Skin epidermis (tissue), 12 donors: ENCODE measurements at regions not wholly inside any gene's neighbourhood (a gene's known extent, or its start where the extent isn't known, plus 50 kb on each side); places are given as distances from the start of the nearest gene placed in this dataset.
"Not testable (repeated sequence)": the region's sequence is repeated elsewhere in the genome, so short reads cannot be mapped to it uniquely, and the experiment has no call there.

Experiments
- H3K27ac ChIP-seq, 21 experiments: fragments of 200-600 bp; sonication (generic) in 11 of 21; one replicate each; pipeline ENCODE4 v1.5.0; 2020; ENCODE audit warnings: mild to moderate bottlenecking in 3 of 21, inconsistent platforms in 2 of 21, moderate library complexity in 2 of 21
- H3K4me3 ChIP-seq, 7 experiments: fragments of 200-600 bp; sonication (generic) in 2 of 7; one replicate each; pipeline ENCODE4 v1.5.0; 2020; ENCODE audit warnings: inconsistent platforms in 2 of 7, mild to moderate bottlenecking in 2 of 7, moderate library complexity in 1 of 7

GRCh38 chr20:56689318-56689717, 60.2 kb downstream of the TFAP2C start:
- Histone ChIP-seq H3K27ac (peak overlapping the region in 12 of 21 experiments; percentile 3 to 75 (median 47)), H3K4me3 (no peak overlapping the region)

- Histone ChIP-seq H3K27ac (peak overlapping the region in 13 of 21 experiments; percentile 3 to 75 (median 45)), H3K4me3 (no peak overlapping the region)
Observed at GRCh38 chr20:56689852-56690485, 60.9 kb downstream of the TFAP2C start.

GRCh38 chr20:56690531-56691175, 61.5 kb downstream of the TFAP2C start:
- H3K4me3 ChIP-seq, result no peak overlapping the region
- peak overlapping the region in 6 of 21 experiments; percentile 10 to 75 (median 45) for H3K27ac ChIP-seq

GRCh38 chr20:56691325-56691998, 62.4 kb downstream of the TFAP2C start:
- Histone ChIP-seq H3K4me3 (no peak overlapping the region), H3K27ac (peak overlapping the region in 6 of 21 experiments; percentile 10 to 67 (median 45))

GRCh38 chr20:56693217-56693616, 64.1 kb downstream of the TFAP2C start:
- H3K27ac ChIP-seq, result no peak overlapping the region
- no peak overlapping the region for H3K4me3 ChIP-seq

- Histone ChIP-seq H3K4me3 (no peak overlapping the region), H3K27ac (no peak overlapping the region)
Observed at GRCh38 chr20:56697476-56697875, 68.4 kb downstream of the TFAP2C start.

GRCh38 chr20:56698297-56698696, 69.2 kb downstream of the TFAP2C start:
- Histone ChIP-seq H3K27ac (no peak overlapping the region), H3K4me3 (no peak overlapping the region)

GRCh38 chr20:56698749-56699148, 69.6 kb downstream of the TFAP2C start:
- no peak overlapping the region for H3K4me3 ChIP-seq
- no peak overlapping the region for H3K27ac ChIP-seq

- Histone ChIP-seq H3K4me3 (no peak overlapping the region), H3K27ac (no peak overlapping the region)
Observed at GRCh38 chr20:56702931-56703840, 74.1 kb downstream of the TFAP2C start.

- Histone ChIP-seq H3K27ac (peak overlapping the region in 1 of 21 experiments; percentile 34), H3K4me3 (no peak overlapping the region)
Observed at GRCh38 chr20:56706867-56707360, 77.8 kb downstream of the TFAP2C start.

GRCh38 chr20:56708991-56709390, 79.9 kb downstream of the TFAP2C start:
- Histone ChIP-seq H3K4me3 (no peak overlapping the region), H3K27ac (no peak overlapping the region)

- no peak overlapping the region for H3K27ac ChIP-seq
Observed at GRCh38 chr20:56710125-56710524, 81.0 kb downstream of the TFAP2C start.

GRCh38 chr20:56710577-56710976, 81.5 kb downstream of the TFAP2C start:
- H3K4me3 ChIP-seq, H3K27ac ChIP-seq: not testable (repeated sequence)

More at GRCh38 chr20:56710125-56710524, 81.0 kb downstream of the TFAP2C start:
- H3K4me3 ChIP-seq, result no peak overlapping the region

GRCh38 chr20:56711018-56711417, 81.9 kb downstream of the TFAP2C start:
- Histone ChIP-seq H3K27ac (no peak overlapping the region), H3K4me3 (no peak overlapping the region)

GRCh38 chr20:56715309-56715708, 86.2 kb downstream of the TFAP2C start:
- no peak overlapping the region for H3K27ac ChIP-seq
- H3K4me3 ChIP-seq, result no peak overlapping the region

- H3K4me3 ChIP-seq, result no peak overlapping the region
- no peak overlapping the region for H3K27ac ChIP-seq
Observed at GRCh38 chr20:56715902-56716519, 86.9 kb downstream of the TFAP2C start.

- H3K27ac ChIP-seq, result peak overlapping the region in 1 of 21 experiments; percentile 50
Observed at GRCh38 chr20:56716806-56717205, 87.7 kb downstream of the TFAP2C start.

GRCh38 chr20:56718816-56719215, 89.7 kb downstream of the TFAP2C start:
- no peak overlapping the region for H3K27ac ChIP-seq
- H3K4me3 ChIP-seq, result no peak overlapping the region

More at GRCh38 chr20:56716806-56717205, 87.7 kb downstream of the TFAP2C start:
- H3K4me3 ChIP-seq, result no peak overlapping the region

- no peak overlapping the region for H3K4me3 ChIP-seq
- H3K27ac ChIP-seq, result no peak overlapping the region
Observed at GRCh38 chr20:56720620-56721213, 91.6 kb downstream of the TFAP2C start.
